MM.1S (cell line): ENCODE measurements at regions not wholly inside any gene's neighbourhood (a gene's known extent, or its start where the extent isn't known, plus 50 kb on each side); places are given as distances from the start of the nearest gene placed in this dataset.

Source experiments
- EZH2 ChIP-seq: fragments of 300-600 bp; sonication (generic); optimal IDR thresholded peaks from 2 replicates; pipeline ENCODE3; 2017; ENCODE audit warnings: low read depth, mild to moderate bottlenecking, antibody characterized with exemption, low read length, mixed read lengths
- EZH2phosphoT487 ChIP-seq: fragments of 300-600 bp; sonication (generic); IDR thresholded peaks from 2 replicates; pipeline ENCODE4 v1.6.1; 2018; ENCODE audit warnings: antibody characterized with exemption, low read length
- TF ChIP-seq, protein P1 (sequence below): fragments of 300-600 bp; sonication (generic); IDR thresholded peaks from 2 replicates; pipeline ENCODE4 v1.5.1; 2016; ENCODE audit warnings: antibody characterized with exemption, low read length, mixed read lengths

DNA sequence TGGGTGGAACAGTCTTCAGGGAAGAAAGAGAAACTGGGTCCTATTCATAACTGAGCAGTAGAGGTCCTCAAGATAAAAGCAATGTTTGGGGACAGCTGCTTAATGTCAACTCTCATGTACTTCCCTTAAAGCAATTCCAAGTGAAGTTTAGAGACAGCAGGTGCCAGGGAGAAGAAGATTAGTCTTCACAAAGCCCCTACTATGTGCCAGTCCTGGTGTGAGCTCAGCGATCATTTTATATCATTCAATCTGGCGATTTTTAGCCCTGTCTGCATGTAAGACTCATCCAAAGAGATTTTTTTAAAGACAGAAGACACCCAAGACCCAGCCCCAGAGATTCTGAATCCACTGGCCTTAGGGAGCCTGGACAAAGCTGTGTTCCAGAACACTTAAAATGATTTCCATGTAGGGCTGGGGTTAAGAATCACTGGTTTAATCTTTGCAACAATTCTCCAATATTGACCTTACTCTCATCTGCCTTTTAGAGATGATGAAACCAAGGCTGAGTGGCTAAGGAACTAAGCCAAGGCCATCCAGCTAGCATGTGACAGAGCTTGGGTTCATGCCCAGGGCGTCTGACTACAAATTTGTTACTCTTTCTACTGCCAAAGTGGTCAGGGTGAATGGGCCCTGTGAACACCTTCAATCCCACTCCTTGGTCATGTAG lies 404.5 kb upstream of the TBX3 start:
- TF ChIP-seq, protein P1, sequence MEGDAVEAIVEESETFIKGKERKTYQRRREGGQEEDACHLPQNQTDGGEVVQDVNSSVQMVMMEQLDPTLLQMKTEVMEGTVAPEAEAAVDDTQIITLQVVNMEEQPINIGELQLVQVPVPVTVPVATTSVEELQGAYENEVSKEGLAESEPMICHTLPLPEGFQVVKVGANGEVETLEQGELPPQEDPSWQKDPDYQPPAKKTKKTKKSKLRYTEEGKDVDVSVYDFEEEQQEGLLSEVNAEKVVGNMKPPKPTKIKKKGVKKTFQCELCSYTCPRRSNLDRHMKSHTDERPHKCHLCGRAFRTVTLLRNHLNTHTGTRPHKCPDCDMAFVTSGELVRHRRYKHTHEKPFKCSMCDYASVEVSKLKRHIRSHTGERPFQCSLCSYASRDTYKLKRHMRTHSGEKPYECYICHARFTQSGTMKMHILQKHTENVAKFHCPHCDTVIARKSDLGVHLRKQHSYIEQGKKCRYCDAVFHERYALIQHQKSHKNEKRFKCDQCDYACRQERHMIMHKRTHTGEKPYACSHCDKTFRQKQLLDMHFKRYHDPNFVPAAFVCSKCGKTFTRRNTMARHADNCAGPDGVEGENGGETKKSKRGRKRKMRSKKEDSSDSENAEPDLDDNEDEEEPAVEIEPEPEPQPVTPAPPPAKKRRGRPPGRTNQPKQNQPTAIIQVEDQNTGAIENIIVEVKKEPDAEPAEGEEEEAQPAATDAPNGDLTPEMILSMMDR = no peak
- TF ChIP-seq EZH2phosphoT487 (no peak), EZH2 (no peak)
